ENCODE measurements at regions not wholly inside any gene's neighbourhood (a gene's known extent, or its start where the extent isn't known, plus 50 kb on each side); places are given as distances from the start of the nearest gene placed in this dataset.
"Not testable (repeated sequence)": the region's sequence is repeated elsewhere in the genome, so short reads cannot be mapped to it uniquely, and the experiment has no call there.

- DNase-seq (ENCODE audit: low read depth in 3 of 3, low spot score in 1 of 3): no peak
Measured at GRCh38 chr13:44147233-44147632, 226.4 kb upstream of the SERP2 start.

GRCh38 chr13:44147648-44148047 lies 226.0 kb upstream of the SERP2 start:
- DNase-seq (ENCODE audit: low read depth in 3 of 3, low spot score in 1 of 3): no peak

GRCh38 chr13:44148159-44148914 lies 225.3 kb upstream of the SERP2 start:
- DNase-seq (ENCODE audit: low read depth in 3 of 3, low spot score in 1 of 3): no peak

- not testable (repeated sequence) for DNase-seq (ENCODE audit: low read depth in 3 of 3, low spot score in 1 of 3)
Measured at GRCh38 chr13:44149231-44149630, 224.4 kb upstream of the SERP2 start.

- no peak for DNase-seq (ENCODE audit: low read depth in 3 of 3, low spot score in 1 of 3)
Measured at GRCh38 chr13:44149821-44150220, 223.8 kb upstream of the SERP2 start.

- no peak for DNase-seq (ENCODE audit: low read depth in 3 of 3, low spot score in 1 of 3)
Measured at GRCh38 chr13:44151474-44151873, 222.2 kb upstream of the SERP2 start.

- DNase-seq (ENCODE audit: low read depth in 3 of 3, low spot score in 1 of 3): no peak
Measured at GRCh38 chr13:44153496-44153895, 220.1 kb upstream of the SERP2 start.

- no peak for DNase-seq (ENCODE audit: low read depth in 3 of 3, low spot score in 1 of 3)
Measured at GRCh38 chr13:44155422-44156293, 218.0 kb upstream of the SERP2 start.

- DNase-seq (ENCODE audit: low read depth in 3 of 3, low spot score in 1 of 3): no peak
Measured at GRCh38 chr13:44156294-44156658, 217.3 kb upstream of the SERP2 start.

GRCh38 chr13:44157606-44158005 lies 216.0 kb upstream of the SERP2 start:
- no peak for DNase-seq (ENCODE audit: low read depth in 3 of 3, low spot score in 1 of 3)

GRCh38 chr13:44158098-44158521 lies 215.5 kb upstream of the SERP2 start:
- DNase-seq (ENCODE audit: low read depth in 3 of 3, low spot score in 1 of 3): no peak

- no peak for DNase-seq (ENCODE audit: low read depth in 3 of 3, low spot score in 1 of 3)
Measured at GRCh38 chr13:44158881-44159632, 214.6 kb upstream of the SERP2 start.

GRCh38 chr13:44159633-44160279 lies 213.9 kb upstream of the SERP2 start:
- DNase-seq (ENCODE audit: low read depth in 3 of 3, low spot score in 1 of 3): no peak

GRCh38 chr13:44160591-44161191 lies 212.9 kb upstream of the SERP2 start:
- no peak for DNase-seq (ENCODE audit: low read depth in 3 of 3, low spot score in 1 of 3)

- DNase-seq (ENCODE audit: low read depth in 3 of 3, low spot score in 1 of 3): no peak
Measured at GRCh38 chr13:44163108-44163507, 210.5 kb upstream of the SERP2 start.

- no peak for DNase-seq (ENCODE audit: low read depth in 3 of 3, low spot score in 1 of 3)
Measured at GRCh38 chr13:44165221-44165888, 208.3 kb upstream of the SERP2 start.

- no peak for DNase-seq (ENCODE audit: low read depth in 3 of 3, low spot score in 1 of 3)
Measured at GRCh38 chr13:44165889-44166496, 207.6 kb upstream of the SERP2 start.

- DNase-seq (ENCODE audit: low read depth in 3 of 3, low spot score in 1 of 3): no peak
Measured at GRCh38 chr13:44169018-44169911, 204.4 kb upstream of the SERP2 start.

- DNase-seq (ENCODE audit: low read depth in 3 of 3, low spot score in 1 of 3): no peak
Measured at GRCh38 chr13:44170731-44171130, 202.9 kb upstream of the SERP2 start.

All from stimulated activated CD4-positive, alpha-beta T cell treated with anti-CD3 and anti-CD28 coated beads, TNF-alpha, amount 100 ng/mL, for 1 hour (primary cell).